OCI-LY7 (cell line): ENCODE measurements at regions not wholly inside any gene's neighbourhood (a gene's known extent, or its start where the extent isn't known, plus 50 kb on each side); places are given as distances from the start of the nearest gene placed in this dataset.

ENCODE experiments used
- EZH2phosphoT487 ChIP-seq: fragments of 200-600 bp; sonication (generic); IDR thresholded peaks from 2 replicates; pipeline ENCODE4 v1.6.1; 2018; ENCODE audit warnings: low read depth, borderline replicate concordance, mild to moderate bottlenecking, mixed run types, antibody characterized with exemption, low read length, moderate library complexity, mixed read lengths
- TF ChIP-seq, protein P1 (sequence below): fragments of 200-600 bp; sonication (generic); conservative IDR thresholded peaks from 2 replicates; pipeline ENCODE4 v1.5.1; 2014; ENCODE audit warnings: mild to moderate bottlenecking, antibody characterized with exemption, low read length, moderate library complexity, mixed read lengths

DNA sequence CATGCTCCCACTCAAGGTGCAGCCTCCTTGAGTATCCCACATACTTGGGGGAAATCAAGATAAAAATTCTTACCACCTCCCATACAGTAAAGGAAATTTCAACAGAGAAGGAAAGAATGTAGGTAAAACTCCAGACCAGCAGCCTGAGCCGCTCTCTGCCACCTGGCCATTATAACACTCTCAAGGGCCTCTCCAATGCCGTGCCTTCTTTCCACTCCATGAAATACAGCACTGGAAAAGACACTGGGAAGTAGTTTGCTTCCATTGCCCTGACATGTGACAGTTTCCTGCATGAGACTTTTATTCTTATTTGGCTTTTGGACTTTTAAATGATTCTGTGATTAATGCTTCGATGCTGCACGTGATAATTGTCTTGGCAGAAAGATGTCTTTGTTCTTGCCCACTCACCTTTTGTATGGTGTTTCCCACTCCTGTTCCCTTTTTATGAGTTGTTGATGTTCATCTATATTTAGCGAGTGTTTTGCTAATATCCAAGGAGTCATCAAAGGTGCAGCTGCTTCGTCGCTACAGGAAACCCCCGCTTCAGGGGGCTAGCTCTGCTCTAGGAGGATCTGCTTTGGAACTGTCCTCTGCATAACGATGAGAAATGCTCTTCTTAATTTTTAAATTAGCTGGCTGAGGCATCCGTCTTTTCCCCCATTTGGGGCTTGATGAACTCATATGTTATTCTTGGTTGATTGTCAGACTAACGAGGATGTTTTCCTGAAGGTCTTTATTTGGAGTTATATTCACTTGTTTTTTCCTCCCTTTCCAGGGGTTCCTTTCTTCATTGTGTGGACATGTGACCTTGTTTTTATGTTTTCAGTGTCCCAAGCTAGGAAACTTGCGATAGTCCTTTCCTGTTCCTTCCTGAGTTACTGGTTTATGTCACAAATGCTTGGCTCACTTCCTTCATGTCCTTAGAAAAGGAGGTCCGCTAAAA lies 179.4 kb downstream of the TXNL1 start:
- TF ChIP-seq, protein P1, sequence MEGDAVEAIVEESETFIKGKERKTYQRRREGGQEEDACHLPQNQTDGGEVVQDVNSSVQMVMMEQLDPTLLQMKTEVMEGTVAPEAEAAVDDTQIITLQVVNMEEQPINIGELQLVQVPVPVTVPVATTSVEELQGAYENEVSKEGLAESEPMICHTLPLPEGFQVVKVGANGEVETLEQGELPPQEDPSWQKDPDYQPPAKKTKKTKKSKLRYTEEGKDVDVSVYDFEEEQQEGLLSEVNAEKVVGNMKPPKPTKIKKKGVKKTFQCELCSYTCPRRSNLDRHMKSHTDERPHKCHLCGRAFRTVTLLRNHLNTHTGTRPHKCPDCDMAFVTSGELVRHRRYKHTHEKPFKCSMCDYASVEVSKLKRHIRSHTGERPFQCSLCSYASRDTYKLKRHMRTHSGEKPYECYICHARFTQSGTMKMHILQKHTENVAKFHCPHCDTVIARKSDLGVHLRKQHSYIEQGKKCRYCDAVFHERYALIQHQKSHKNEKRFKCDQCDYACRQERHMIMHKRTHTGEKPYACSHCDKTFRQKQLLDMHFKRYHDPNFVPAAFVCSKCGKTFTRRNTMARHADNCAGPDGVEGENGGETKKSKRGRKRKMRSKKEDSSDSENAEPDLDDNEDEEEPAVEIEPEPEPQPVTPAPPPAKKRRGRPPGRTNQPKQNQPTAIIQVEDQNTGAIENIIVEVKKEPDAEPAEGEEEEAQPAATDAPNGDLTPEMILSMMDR = no peak
- TF ChIP-seq EZH2phosphoT487 = no peak
